Neural progenitor cell (in vitro differentiated cells): ENCODE measurements at regions not wholly inside any gene's neighbourhood (a gene's known extent, or its start where the extent isn't known, plus 50 kb on each side); places are given as distances from the start of the nearest gene placed in this dataset.

Experiments
- DNase-seq: peaks from one replicate; pipeline ENCODE4 v3.0.0-alpha.2; 2016; ENCODE audit warnings: low spot score
- H2AFZ ChIP-seq: fragments of 200-600 bp; sonication (generic); replicated peaks from 2 replicates; pipeline ENCODE4 v1.6.1; 2016; ENCODE audit warnings: antibody characterized with exemption
- H3F3A ChIP-seq: fragments of 200-600 bp; sonication (generic); 2 replicates; pipeline ENCODE4 v1.6.1; 2016; ENCODE audit warnings: antibody characterized with exemption, low read depth
- H3K27ac ChIP-seq: fragments of 200-600 bp; sonication (generic); 2 replicates; pipeline ENCODE4 v1.5.1; 2016; ENCODE audit warnings: mild to moderate bottlenecking
- H3K27me3 ChIP-seq: fragments of 200-600 bp; sonication (generic); 2 replicates; pipeline ENCODE4 v1.6.1; 2016; ENCODE audit warnings: mild to moderate bottlenecking, moderate library complexity
- H3K36me3 ChIP-seq: fragments of 200-600 bp; sonication (generic); 2 replicates; pipeline ENCODE4 v1.5.1; 2016
- H3K4me1 ChIP-seq: fragments of 200-600 bp; sonication (generic); 2 replicates; pipeline ENCODE4 v1.6.1; 2016; ENCODE audit warnings: mixed run types
- H3K4me2 ChIP-seq: fragments of 200-600 bp; sonication (generic); 2 replicates; pipeline ENCODE4 v1.6.1; 2016
- H3K4me3 ChIP-seq: fragments of 200-600 bp; sonication (generic); 2 replicates; pipeline ENCODE4 v1.5.1; 2016
- H3K79me2 ChIP-seq: fragments of 200-600 bp; sonication (generic); 2 replicates; pipeline ENCODE4 v1.6.1; 2016; ENCODE audit warnings: low read depth
- H3K9ac ChIP-seq: fragments of 200-600 bp; sonication (generic); 2 replicates; pipeline ENCODE4 v1.6.1; 2016
- H3K9me3 ChIP-seq: fragments of 200-600 bp; sonication (generic); 2 replicates; pipeline ENCODE4 v1.5.1; 2016; ENCODE audit warnings: low read depth
- H4K20me1 ChIP-seq: fragments of 200-600 bp; sonication (generic); 2 replicates; pipeline ENCODE4 v1.6.1; 2016; ENCODE audit warnings: low read depth
- H3K27ac Mint-ChIP-seq: 3 replicates; pipeline ENCODE4 v1.8.0; 2021; ENCODE audit warnings: mixed read lengths
- H3K27me3 Mint-ChIP-seq: 2 replicates; pipeline ENCODE4 v1.8.0; 2022; ENCODE audit warnings: low read depth, mild to moderate bottlenecking, inconsistent platforms, moderate library complexity, mixed read lengths; ENCODE audit not compliant: insufficient read depth
- H3K36me3 Mint-ChIP-seq: 3 replicates; pipeline ENCODE4 v1.8.0; 2021; ENCODE audit warnings: mixed read lengths
- H3K4me1 Mint-ChIP-seq: 3 replicates; pipeline ENCODE4 v1.8.0; 2021; ENCODE audit warnings: mixed read lengths
- H3K4me3 Mint-ChIP-seq: 3 replicates; pipeline ENCODE4 v1.8.0; 2021; ENCODE audit warnings: mild to moderate bottlenecking, moderate library complexity, mixed read lengths
- H3K9me3 Mint-ChIP-seq: 3 replicates; pipeline ENCODE4 v1.8.0; 2020; ENCODE audit warnings: mixed read lengths
- CTCF ChIP-seq: fragments of 200-600 bp; sonication (generic); IDR thresholded peaks from 2 replicates; pipeline ENCODE4 v1.5.1; 2017; ENCODE audit warnings: antibody characterized with exemption, mild to moderate bottlenecking
- EZH2 ChIP-seq: fragments of 200-600 bp; sonication (generic); IDR thresholded peaks from 2 replicates; pipeline ENCODE4 v1.6.1; 2017; ENCODE audit warnings: antibody characterized with exemption, mild to moderate bottlenecking, moderate library complexity
- EZH2phosphoT487 ChIP-seq: fragments of 200-600 bp; sonication (generic); IDR thresholded peaks from 2 replicates; pipeline ENCODE4 v1.6.1; 2017; ENCODE audit warnings: antibody characterized with exemption

GRCh38 chr5:3220638-3221288 is 374.9 kb upstream of the IRX1 start:
- no peaks in the 10 kb centered on the region for H3K36me3 ChIP-seq
- no peaks in the 10 kb centered on the region for H3K9me3 ChIP-seq
- no peaks in the 10 kb centered on the region for H4K20me1 ChIP-seq
- no peak overlapping the region for H2AFZ ChIP-seq
- H3K4me2 ChIP-seq, result no peak overlapping the region
- H3K4me3 Mint-ChIP-seq, result no peak overlapping the region
- peaks cover 17% of the 10 kb centered on the region for H3K27me3 Mint-ChIP-seq
- TF ChIP-seq EZH2phosphoT487, result no peak
- no peak for TF ChIP-seq CTCF
- TF ChIP-seq EZH2, result no peak
- H3K9me3 Mint-ChIP-seq, result no peaks in the 10 kb centered on the region
- H3K36me3 Mint-ChIP-seq, result no peaks in the 10 kb centered on the region
- no peaks in the 10 kb centered on the region for H3F3A ChIP-seq
- no peaks in the 10 kb centered on the region for H3K79me2 ChIP-seq
- no peaks in the 10 kb centered on the region for H3K27me3 ChIP-seq
- H3K27ac ChIP-seq, result no peak overlapping the region
- H3K9ac ChIP-seq, result no peak overlapping the region
- no peaks in the 10 kb centered on the region for H3K4me1 ChIP-seq
- H3K4me3 ChIP-seq, result no peak overlapping the region
- H3K4me1 Mint-ChIP-seq, result peaks cover 3% of the 10 kb centered on the region
- H3K27ac Mint-ChIP-seq, result no peak overlapping the region
- no peak for DNase-seq

DNA sequence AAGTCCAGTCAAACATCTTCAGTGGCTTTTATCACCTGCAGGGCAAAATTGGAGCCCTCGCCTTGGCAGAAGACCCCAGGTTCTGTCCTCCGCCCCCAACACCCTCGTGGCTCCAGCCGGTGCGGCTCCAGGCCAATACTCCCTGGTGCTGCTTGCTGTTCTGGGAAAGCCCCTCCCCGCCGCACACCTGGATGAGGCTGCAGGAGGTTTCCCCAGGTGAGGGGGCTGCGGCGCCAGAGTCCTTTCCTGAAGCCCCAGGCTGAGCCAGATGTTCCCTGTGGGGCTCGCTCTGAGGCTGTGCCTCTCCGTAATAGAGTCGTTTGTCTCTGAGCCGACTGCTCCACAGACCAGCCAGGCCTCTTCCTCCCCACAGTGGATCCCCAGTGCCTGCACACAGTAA is 375.4 kb upstream of the IRX1 start:
- no peaks in the 10 kb centered on the region for H3F3A ChIP-seq
- Mint-ChIP-seq H3K4me1 (no peaks in the 10 kb centered on the region), H3K36me3 (no peaks in the 10 kb centered on the region), H3K9me3 (no peaks in the 10 kb centered on the region), H3K27ac (no peak overlapping the region), H3K4me3 (no peak overlapping the region), H3K27me3 (peaks cover 14% of the 10 kb centered on the region)
- no peaks in the 10 kb centered on the region for H3K4me1 ChIP-seq
- no peak for DNase-seq
- H4K20me1 ChIP-seq, result no peaks in the 10 kb centered on the region
- H3K9ac ChIP-seq, result no peak overlapping the region
- no peak overlapping the region for H2AFZ ChIP-seq
- no peak overlapping the region for H3K4me2 ChIP-seq
- TF ChIP-seq EZH2 (no peak), EZH2phosphoT487 (no peak), CTCF (no peak)
- no peaks in the 10 kb centered on the region for H3K36me3 ChIP-seq
- H3K9me3 ChIP-seq, result no peaks in the 10 kb centered on the region
- H3K27ac ChIP-seq, result no peak overlapping the region
- H3K27me3 ChIP-seq, result no peaks in the 10 kb centered on the region
- no peak overlapping the region for H3K4me3 ChIP-seq
- H3K79me2 ChIP-seq, result no peaks in the 10 kb centered on the region

DNA sequence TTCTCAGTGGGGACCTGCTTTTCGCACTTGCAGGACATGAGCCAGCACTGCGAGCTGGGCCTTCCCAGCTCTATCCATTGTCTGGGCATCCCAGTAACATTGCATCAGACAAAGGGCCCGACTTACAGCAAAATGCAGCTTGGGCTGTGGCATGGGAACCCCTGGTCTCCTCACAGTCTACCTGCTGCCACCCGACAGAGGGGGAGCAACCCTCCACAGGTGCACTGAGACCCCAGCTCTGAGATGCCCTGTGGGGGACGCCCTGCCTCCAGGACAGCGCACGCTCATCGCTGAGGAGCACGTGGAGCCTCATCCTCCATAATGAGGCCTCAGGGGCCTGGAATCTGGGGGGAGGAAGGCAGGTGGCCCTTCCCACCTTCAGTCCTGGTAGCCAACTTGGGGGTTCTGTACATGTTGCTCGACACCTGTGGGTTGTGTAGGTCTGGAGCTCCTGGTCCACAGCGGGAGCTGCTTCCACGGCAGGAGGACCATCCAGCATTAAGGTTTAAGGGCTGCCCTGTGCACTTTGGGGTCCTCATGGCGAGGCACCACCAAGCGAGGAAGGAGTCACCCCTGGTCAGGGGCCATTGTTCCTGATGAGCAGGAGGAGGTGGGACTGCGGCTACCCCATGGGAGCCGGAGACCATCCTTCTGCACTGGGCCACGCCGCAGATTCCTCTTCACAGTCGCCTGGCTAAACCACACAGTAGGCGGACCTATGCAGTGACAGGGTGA is 376.5 kb upstream of the IRX1 start:
- no peak for TF ChIP-seq CTCF
- TF ChIP-seq EZH2phosphoT487, result no peak
- TF ChIP-seq EZH2, result no peak
- H3K9me3 Mint-ChIP-seq, result no peaks in the 10 kb centered on the region
- peaks cover 8% of the 10 kb centered on the region for H3K27me3 Mint-ChIP-seq
- H3K4me1 Mint-ChIP-seq, result no peaks in the 10 kb centered on the region
- Histone ChIP-seq H2AFZ (no peak overlapping the region), H3K27me3 (no peaks in the 10 kb centered on the region), H3F3A (no peaks in the 10 kb centered on the region), H3K36me3 (no peaks in the 10 kb centered on the region), H3K4me1 (no peaks in the 10 kb centered on the region), H3K27ac (no peak overlapping the region), H3K9ac (no peak overlapping the region), H4K20me1 (no peaks in the 10 kb centered on the region), H3K79me2 (no peaks in the 10 kb centered on the region), H3K9me3 (no peaks in the 10 kb centered on the region), H3K4me3 (no peak overlapping the region), H3K4me2 (no peak overlapping the region)
- H3K4me3 Mint-ChIP-seq, result no peak overlapping the region
- DNase-seq, result no peak
- no peak overlapping the region for H3K27ac Mint-ChIP-seq
- H3K36me3 Mint-ChIP-seq, result no peaks in the 10 kb centered on the region
